Fibroblast of the conjunctiva (primary cell): ENCODE measurements at regions not wholly inside any gene's neighbourhood (a gene's known extent, or its start where the extent isn't known, plus 50 kb on each side); places are given as distances from the start of the nearest gene placed in this dataset.
A peak's percentile ranks its signal among the peaks of the same experiment; 100 is the strongest.

ENCODE experiments used
- DNase-seq: peaks from one replicate; pipeline ENCODE4 v3.0.0-alpha.2; 2010; ENCODE audit warnings: low read depth

GRCh38 chr5:59959330-59959729 lies 65.8 kb upstream of the PDE4D start:
- no peak for DNase-seq

GRCh38 chr5:59956130-59956783 lies 62.7 kb upstream of the PDE4D start:
- peak; percentile 13 for DNase-seq

GRCh38 chr5:59955241-59955640 lies 61.7 kb upstream of the PDE4D start:
- no peak for DNase-seq

- no peak for DNase-seq
Observed at GRCh38 chr5:59943452-59944113, 50.1 kb upstream of the PDE4D start.
